H1 (cell line): ENCODE measurements at regions not wholly inside any gene's neighbourhood (a gene's known extent, or its start where the extent isn't known, plus 50 kb on each side); places are given as distances from the start of the nearest gene placed in this dataset.

Experiments
- CBX5 ChIP-seq: fragments of 300-800, 300-1000 bp; sonication (generic); IDR thresholded peaks from 2 replicates; pipeline ENCODE4 v1.7.1; 2016; ENCODE audit warnings: antibody characterized with exemption, low read length, low read depth
- CHD1 ChIP-seq: IDR thresholded peaks from 2 replicates; pipeline ENCODE4 v1.6.1; 2012; ENCODE audit warnings: low read depth, low read length, improper control_type of control experiment
- CHD2 ChIP-seq: IDR thresholded peaks from 2 replicates; pipeline ENCODE4 v1.6.1; 2012; ENCODE audit warnings: low read length, improper control_type of control experiment
- EZH2 ChIP-seq: fragments of 200-600 bp; sonication (generic); IDR thresholded peaks from 2 replicates; pipeline ENCODE4 v1.7.1; 2012; ENCODE audit warnings: low read depth, mild to moderate bottlenecking, moderate library complexity, low read length, inconsistent platforms; ENCODE audit not compliant: severe bottlenecking
- FOSL1 ChIP-seq: IDR thresholded peaks from 2 replicates; pipeline ENCODE4 v1.6.1; 2011; ENCODE audit warnings: mild to moderate bottlenecking, low read depth, low read length, moderate library complexity; ENCODE audit not compliant: insufficient read depth
- KDM5A ChIP-seq: fragments of 200-600 bp; IDR thresholded peaks from 2 replicates; pipeline ENCODE4 v1.7.1; 2012; ENCODE audit warnings: mild to moderate bottlenecking, low read length, inconsistent platforms, mixed read lengths
- POLR2A ChIP-seq, 2 experiments: IDR thresholded peaks; 1 replicate in 1 of 2; 2 replicates in 1 of 2; pipeline ENCODE4 v1.6.1; 2011; ENCODE audit warnings: low read depth in 2 of 2, low read length in 2 of 2, mild to moderate bottlenecking in 2 of 2; ENCODE audit errors: control extremely low read depth in 1 of 2
- TF ChIP-seq, protein P1 (sequence below): IDR thresholded peaks from 2 replicates; pipeline ENCODE4 v1.6.1; 2012; ENCODE audit warnings: inconsistent platforms
- TF ChIP-seq, protein P2 (sequence below), 3 experiments: IDR thresholded peaks; 1 replicate in 2 of 3; 2 replicates in 1 of 3; pipeline versions ENCODE4 v1.5.1 to v1.6.1; 2011; ENCODE audit warnings: low read length in 3 of 3, mild to moderate bottlenecking in 3 of 3, inconsistent platforms in 2 of 3, low read depth in 1 of 3, moderate library complexity in 1 of 3; ENCODE audit not compliant: insufficient read depth in 1 of 3; ENCODE audit errors: control extremely low read depth in 1 of 3

DNA sequence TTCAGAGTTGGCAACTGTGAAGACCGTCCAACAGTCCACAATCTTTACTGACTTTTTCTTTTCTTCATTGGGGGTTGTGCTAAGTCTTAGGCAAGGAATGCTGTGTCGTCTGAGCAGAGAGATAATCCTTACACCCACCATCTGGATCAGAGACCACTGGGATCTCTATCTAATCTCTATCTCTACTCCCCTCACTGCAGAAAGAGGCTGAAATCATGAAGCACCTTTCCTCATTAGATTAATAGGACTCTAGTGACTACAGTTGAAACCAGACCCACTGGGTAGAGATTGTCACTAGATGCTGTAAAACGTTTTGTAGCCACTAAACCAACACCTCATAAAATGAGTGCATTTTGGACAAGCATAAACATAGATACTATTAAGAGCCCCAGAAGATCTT, 387.4 kb upstream of the CELF2 start:
- no peak for TF ChIP-seq CHD2
- TF ChIP-seq, protein P1, sequence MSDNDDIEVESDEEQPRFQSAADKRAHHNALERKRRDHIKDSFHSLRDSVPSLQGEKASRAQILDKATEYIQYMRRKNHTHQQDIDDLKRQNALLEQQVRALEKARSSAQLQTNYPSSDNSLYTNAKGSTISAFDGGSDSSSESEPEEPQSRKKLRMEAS: no peak
- TF ChIP-seq, protein P2, sequence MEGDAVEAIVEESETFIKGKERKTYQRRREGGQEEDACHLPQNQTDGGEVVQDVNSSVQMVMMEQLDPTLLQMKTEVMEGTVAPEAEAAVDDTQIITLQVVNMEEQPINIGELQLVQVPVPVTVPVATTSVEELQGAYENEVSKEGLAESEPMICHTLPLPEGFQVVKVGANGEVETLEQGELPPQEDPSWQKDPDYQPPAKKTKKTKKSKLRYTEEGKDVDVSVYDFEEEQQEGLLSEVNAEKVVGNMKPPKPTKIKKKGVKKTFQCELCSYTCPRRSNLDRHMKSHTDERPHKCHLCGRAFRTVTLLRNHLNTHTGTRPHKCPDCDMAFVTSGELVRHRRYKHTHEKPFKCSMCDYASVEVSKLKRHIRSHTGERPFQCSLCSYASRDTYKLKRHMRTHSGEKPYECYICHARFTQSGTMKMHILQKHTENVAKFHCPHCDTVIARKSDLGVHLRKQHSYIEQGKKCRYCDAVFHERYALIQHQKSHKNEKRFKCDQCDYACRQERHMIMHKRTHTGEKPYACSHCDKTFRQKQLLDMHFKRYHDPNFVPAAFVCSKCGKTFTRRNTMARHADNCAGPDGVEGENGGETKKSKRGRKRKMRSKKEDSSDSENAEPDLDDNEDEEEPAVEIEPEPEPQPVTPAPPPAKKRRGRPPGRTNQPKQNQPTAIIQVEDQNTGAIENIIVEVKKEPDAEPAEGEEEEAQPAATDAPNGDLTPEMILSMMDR (IDR thresholded peaks at IDR 0.05; ENCODE audit: control extremely low read depth in 1 of 3, insufficient read depth in 1 of 3, low read depth in 1 of 3, low read length in 3 of 3): no peak
- no peak for TF ChIP-seq POLR2A (IDR thresholded peaks at IDR 0.05; ENCODE audit: control extremely low read depth in 1 of 2, low read depth in 2 of 2, low read length in 2 of 2)
- TF ChIP-seq FOSL1: no peak
- TF ChIP-seq CHD1: no peak
- TF ChIP-seq KDM5A: no peak
- no peak for TF ChIP-seq EZH2
- TF ChIP-seq CBX5: no peak
